HG03432 (cell line): ENCODE measurements at regions not wholly inside any gene's neighbourhood (a gene's known extent, or its start where the extent isn't known, plus 50 kb on each side); places are given as distances from the start of the nearest gene placed in this dataset.
"Not testable (repeated sequence)": the region's sequence is repeated elsewhere in the genome, so short reads cannot be mapped to it uniquely, and the experiment has no call there.

Experiments used
- ATAC-seq: cut with Tn5 transposase; IDR thresholded peaks from one replicate; pipeline ENCODE4 v1.9.1; 2021; ENCODE audit warnings: mild to moderate bottlenecking, moderate library complexity; ENCODE audit not compliant: unreplicated experiment

- ATAC-seq = no peak
Measured at GRCh38 chr9:25472085-25472607, 206.1 kb downstream of the TUSC1 start.

- ATAC-seq = no peak
Measured at GRCh38 chr9:25461416-25461815, 216.8 kb downstream of the TUSC1 start.

- ATAC-seq = no peak
Measured at GRCh38 chr9:25453875-25454274, 224.4 kb downstream of the TUSC1 start.

GRCh38 chr9:25449503-25449902 lies 228.7 kb downstream of the TUSC1 start:
- no peak for ATAC-seq

GRCh38 chr9:25445721-25446120 lies 232.5 kb downstream of the TUSC1 start:
- not testable (repeated sequence) for ATAC-seq

- no peak for ATAC-seq
Measured at GRCh38 chr9:25442526-25442925, 235.7 kb downstream of the TUSC1 start.

- ATAC-seq = no peak
Measured at GRCh38 chr9:25427898-25428297, 250.3 kb downstream of the TUSC1 start.

- no peak for ATAC-seq
Measured at GRCh38 chr9:25427290-25427689, 251.0 kb downstream of the TUSC1 start.

GRCh38 chr9:25421560-25421959 lies 256.7 kb downstream of the TUSC1 start:
- no peak for ATAC-seq

- ATAC-seq = no peak
Measured at GRCh38 chr9:25418974-25419373, 259.3 kb downstream of the TUSC1 start.

- ATAC-seq = no peak
Measured at GRCh38 chr9:25415718-25416117, 262.5 kb downstream of the TUSC1 start.

GRCh38 chr9:25412646-25413045 lies 265.6 kb downstream of the TUSC1 start:
- no peak for ATAC-seq

- no peak for ATAC-seq
Measured at GRCh38 chr9:25397746-25398145, 280.5 kb downstream of the TUSC1 start.

- ATAC-seq = no peak
Measured at GRCh38 chr9:25396828-25397227, 281.4 kb downstream of the TUSC1 start.

- ATAC-seq = no peak
Measured at GRCh38 chr9:25381141-25381540, 297.1 kb downstream of the TUSC1 start.

- no peak for ATAC-seq
Measured at GRCh38 chr9:25377039-25377438, 301.2 kb downstream of the TUSC1 start.

- no peak for ATAC-seq
Measured at GRCh38 chr9:25374281-25374680, 304.0 kb downstream of the TUSC1 start.

GRCh38 chr9:25366906-25367305 lies 311.3 kb downstream of the TUSC1 start:
- no peak for ATAC-seq

- no peak for ATAC-seq
Measured at GRCh38 chr9:25353783-25354182, 324.5 kb downstream of the TUSC1 start.

GRCh38 chr9:25350011-25350410 lies 328.2 kb downstream of the TUSC1 start:
- ATAC-seq = no peak

GRCh38 chr9:25322142-25322541 lies 356.1 kb downstream of the TUSC1 start:
- no peak for ATAC-seq

- ATAC-seq = no peak
Measured at GRCh38 chr9:25310961-25311360, 367.3 kb downstream of the TUSC1 start.

- no peak for ATAC-seq
Measured at GRCh38 chr9:25308549-25308948, 369.7 kb downstream of the TUSC1 start.

GRCh38 chr9:25302601-25303000 lies 375.6 kb downstream of the TUSC1 start:
- no peak for ATAC-seq
